ENCODE measurements at regions not wholly inside any gene's neighbourhood (a gene's known extent, or its start where the extent isn't known, plus 50 kb on each side); places are given as distances from the start of the nearest gene placed in this dataset.

GRCh38 chr1:115211071-115211745, 121.9 kb upstream of the TSPAN2 start:
- no CpG with 5 or more reads among the region's 3 CpGs for WGBS (ENCODE audit: insufficient coverage)
- no peak overlapping the region for H3K4me3 Mint-ChIP-seq
- no peak for TF ChIP-seq EZH2 (IDR thresholded peaks at IDR 0.05; ENCODE audit: borderline replicate concordance, insufficient read depth, low read depth, low read length, poor library complexity, severe bottlenecking)
- TF ChIP-seq, protein P1, sequence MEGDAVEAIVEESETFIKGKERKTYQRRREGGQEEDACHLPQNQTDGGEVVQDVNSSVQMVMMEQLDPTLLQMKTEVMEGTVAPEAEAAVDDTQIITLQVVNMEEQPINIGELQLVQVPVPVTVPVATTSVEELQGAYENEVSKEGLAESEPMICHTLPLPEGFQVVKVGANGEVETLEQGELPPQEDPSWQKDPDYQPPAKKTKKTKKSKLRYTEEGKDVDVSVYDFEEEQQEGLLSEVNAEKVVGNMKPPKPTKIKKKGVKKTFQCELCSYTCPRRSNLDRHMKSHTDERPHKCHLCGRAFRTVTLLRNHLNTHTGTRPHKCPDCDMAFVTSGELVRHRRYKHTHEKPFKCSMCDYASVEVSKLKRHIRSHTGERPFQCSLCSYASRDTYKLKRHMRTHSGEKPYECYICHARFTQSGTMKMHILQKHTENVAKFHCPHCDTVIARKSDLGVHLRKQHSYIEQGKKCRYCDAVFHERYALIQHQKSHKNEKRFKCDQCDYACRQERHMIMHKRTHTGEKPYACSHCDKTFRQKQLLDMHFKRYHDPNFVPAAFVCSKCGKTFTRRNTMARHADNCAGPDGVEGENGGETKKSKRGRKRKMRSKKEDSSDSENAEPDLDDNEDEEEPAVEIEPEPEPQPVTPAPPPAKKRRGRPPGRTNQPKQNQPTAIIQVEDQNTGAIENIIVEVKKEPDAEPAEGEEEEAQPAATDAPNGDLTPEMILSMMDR (IDR thresholded peaks at IDR 0.05): no peak
- H3K27me3 Mint-ChIP-seq: no peaks in the 10 kb centered on the region
- H3K4me1 Mint-ChIP-seq: no peaks in the 10 kb centered on the region
- DNase-seq: no peak
- H3K36me3 ChIP-seq (replicated peaks in 1 of 2; ENCODE audit: control extremely low read depth in 1 of 2, control insufficient read depth in 1 of 2, extremely low read depth in 1 of 2, insufficient read depth in 2 of 2, low read length in 1 of 2): no peaks in the 10 kb centered on the region
- H4K20me1 ChIP-seq (ENCODE audit: control insufficient read depth, insufficient read depth, low read length, poor library complexity, severe bottlenecking): no peaks in the 10 kb centered on the region
- no peak overlapping the region for H3K4me3 ChIP-seq (ENCODE audit: control extremely low read depth in 1 of 5, extremely low read depth in 1 of 5, insufficient read depth in 1 of 5, low read depth in 2 of 5, low read length in 4 of 5)
- H3K27ac ChIP-seq (ENCODE audit: low read length in 2 of 2): no peak overlapping the region
- H3K27me3 ChIP-seq (replicated peaks in 1 of 4; ENCODE audit: control extremely low read depth in 1 of 4, control insufficient read depth in 3 of 4, insufficient read depth in 4 of 4, low read length in 3 of 4): no peaks in the 10 kb centered on the region
- H3K9me3 Mint-ChIP-seq (ENCODE audit: insufficient read depth): no peaks in the 10 kb centered on the region
- CTCF ChIA-PET: interaction anchor here (0.7 kb wide), 1 partner anchor 590 kb away, joined by 5 read pairs; no protein-coding TSS in a partner anchor
- no peak overlapping the region for H3K27ac Mint-ChIP-seq
- POLR2A ChIA-PET: no interaction called here
- H3K9me3 ChIP-seq (ENCODE audit: control extremely low read depth in 1 of 3, control insufficient read depth in 2 of 3, insufficient read depth in 1 of 3, low read length in 2 of 3): peaks cover 0 to 6% (median 0%) of the 10 kb centered on the region in 3 donors
- H3K79me2 ChIP-seq (ENCODE audit: control insufficient read depth, insufficient read depth, low read length): no peaks in the 10 kb centered on the region
- no peaks in the 10 kb centered on the region for H3K4me1 ChIP-seq (ENCODE audit: control insufficient read depth in 2 of 2, insufficient read depth in 2 of 2, low read length in 2 of 2)
- H2AFZ ChIP-seq (ENCODE audit: insufficient read depth, low read depth, low read length, poor library complexity, severe bottlenecking): no peak overlapping the region
- no peak overlapping the region for H3K4me2 ChIP-seq (replicated peaks; ENCODE audit: low read depth, low read length, poor library complexity, severe bottlenecking)
- intact Hi-C loops (cut with micrococcal nuclease): no loop called here
- H3K9ac ChIP-seq (ENCODE audit: low read length): no peak overlapping the region
- ATAC-seq (ENCODE audit: low read depth): no peak

DNA sequence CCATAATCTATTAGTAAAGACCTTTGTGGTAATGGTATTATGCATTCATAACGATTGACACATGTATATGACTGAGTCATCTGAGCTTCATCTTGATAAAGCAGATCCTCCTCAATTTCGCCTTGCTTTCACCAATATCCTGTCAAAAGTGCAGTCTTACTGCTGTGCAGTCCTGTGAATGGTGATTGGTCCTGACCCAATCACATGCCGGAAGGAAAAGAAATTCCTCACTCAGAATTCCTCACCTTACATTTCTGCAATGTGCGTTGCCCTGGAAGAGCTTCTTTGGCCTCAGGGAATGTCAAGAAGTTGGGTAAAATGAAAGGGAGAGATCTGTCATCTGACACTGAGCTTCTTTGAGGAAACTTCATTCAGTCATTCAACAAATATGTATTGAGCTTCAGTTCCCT, 121.0 kb upstream of the TSPAN2 start:
- Histone ChIP-seq H4K20me1 (ENCODE audit: control insufficient read depth, insufficient read depth, low read length, poor library complexity, severe bottlenecking) (no peaks in the 10 kb centered on the region), H3K27ac (ENCODE audit: low read length in 2 of 2) (no peak overlapping the region), H2AFZ (ENCODE audit: insufficient read depth, low read depth, low read length, poor library complexity, severe bottlenecking) (no peak overlapping the region), H3K9ac (ENCODE audit: low read length) (no peak overlapping the region), H3K4me1 (ENCODE audit: control insufficient read depth in 2 of 2, insufficient read depth in 2 of 2, low read length in 2 of 2) (no peaks in the 10 kb centered on the region), H3K4me2 (replicated peaks; ENCODE audit: low read depth, low read length, poor library complexity, severe bottlenecking) (no peak overlapping the region), H3K36me3 (replicated peaks in 1 of 2; ENCODE audit: control extremely low read depth in 1 of 2, control insufficient read depth in 1 of 2, extremely low read depth in 1 of 2, insufficient read depth in 2 of 2, low read length in 1 of 2) (no peaks in the 10 kb centered on the region), H3K27me3 (replicated peaks in 1 of 4; ENCODE audit: control extremely low read depth in 1 of 4, control insufficient read depth in 3 of 4, insufficient read depth in 4 of 4, low read length in 3 of 4) (no peaks in the 10 kb centered on the region), H3K9me3 (ENCODE audit: control extremely low read depth in 1 of 3, control insufficient read depth in 2 of 3, insufficient read depth in 1 of 3, low read length in 2 of 3) (peaks cover 0 to 6% (median 0%) of the 10 kb centered on the region in 3 donors), H3K79me2 (ENCODE audit: control insufficient read depth, insufficient read depth, low read length) (no peaks in the 10 kb centered on the region), H3K4me3 (ENCODE audit: control extremely low read depth in 1 of 5, extremely low read depth in 1 of 5, insufficient read depth in 1 of 5, low read depth in 2 of 5, low read length in 4 of 5) (no peak overlapping the region)
- intact Hi-C loops (cut with micrococcal nuclease): no loop called here
- ChIA-PET CTCF (no interaction called here), POLR2A (no interaction called here)
- Mint-ChIP-seq H3K9me3 (ENCODE audit: insufficient read depth) (no peaks in the 10 kb centered on the region), H3K4me3 (no peak overlapping the region), H3K27ac (no peak overlapping the region), H3K27me3 (no peaks in the 10 kb centered on the region), H3K4me1 (no peaks in the 10 kb centered on the region)
- DNase-seq (no peak), ATAC-seq (ENCODE audit: low read depth) (no peak)
- WGBS (ENCODE audit: insufficient coverage): no CpG with 5 or more reads among the region's 4 CpGs
- TF ChIP-seq, protein P1 (IDR thresholded peaks at IDR 0.05): no peak
- TF ChIP-seq EZH2 (IDR thresholded peaks at IDR 0.05; ENCODE audit: borderline replicate concordance, insufficient read depth, low read depth, low read length, poor library complexity, severe bottlenecking): no peak

All from B cell (primary cell).